Transverse colon (tissue), 4 donors: ENCODE measurements at regions not wholly inside any gene's neighbourhood (a gene's known extent, or its start where the extent isn't known, plus 50 kb on each side); places are given as distances from the start of the nearest gene placed in this dataset.

ENCODE experiments used
- EP300 ChIP-seq: sonication (generic); formaldehyde crosslinking; IDR thresholded peaks from one replicate; pipeline ENCODE4 v1.6.1; 2017; ENCODE audit warnings: antibody characterized with exemption, low read depth
- POLR2A ChIP-seq: fragments of 450-650 bp; IDR thresholded peaks from one replicate; pipeline ENCODE4 v1.6.1; 2016; ENCODE audit warnings: antibody characterized with exemption, mild to moderate bottlenecking, moderate library complexity
- POLR2AphosphoS5 ChIP-seq, 3 donors: sonication (generic); formaldehyde crosslinking; IDR thresholded peaks; one replicate each; pipeline ENCODE4 v1.6.1; 2016; ENCODE audit warnings: antibody characterized with exemption in 3 of 3
- TF ChIP-seq, protein P1 (sequence below), 5 experiments: fragments of 200-600 bp in 3 of 5; fragments of 450-650 bp in 2 of 5; sonication (generic) in 3 of 5; IDR thresholded peaks; 1 replicate in 2 of 5; 2 replicates in 3 of 5; pipeline ENCODE4 v1.5.1; 2016 to 2017; ENCODE audit warnings: antibody characterized with exemption in 5 of 5, inconsistent platforms in 3 of 5, mild to moderate bottlenecking in 2 of 5, moderate library complexity in 1 of 5

DNA sequence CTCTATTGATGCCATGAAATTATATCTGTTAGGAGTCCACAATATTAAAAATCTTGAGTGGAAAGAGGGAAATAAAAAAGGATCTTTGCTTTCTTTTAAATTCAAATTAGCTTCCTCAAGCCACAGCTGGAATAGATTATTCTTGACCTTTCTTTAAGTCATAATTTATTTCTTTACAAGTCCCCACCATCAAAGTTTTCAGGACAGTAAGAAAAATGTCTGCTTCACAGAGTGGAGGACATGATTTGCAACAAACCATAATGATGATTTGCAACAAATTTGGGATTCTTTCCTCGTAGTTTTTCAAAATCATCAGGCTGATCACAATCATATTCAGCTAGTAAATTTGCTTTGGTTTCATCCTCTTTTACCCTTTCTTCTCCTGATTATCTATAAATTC, 301.8 kb upstream of the NRIP1 start:
- TF ChIP-seq, protein P1, sequence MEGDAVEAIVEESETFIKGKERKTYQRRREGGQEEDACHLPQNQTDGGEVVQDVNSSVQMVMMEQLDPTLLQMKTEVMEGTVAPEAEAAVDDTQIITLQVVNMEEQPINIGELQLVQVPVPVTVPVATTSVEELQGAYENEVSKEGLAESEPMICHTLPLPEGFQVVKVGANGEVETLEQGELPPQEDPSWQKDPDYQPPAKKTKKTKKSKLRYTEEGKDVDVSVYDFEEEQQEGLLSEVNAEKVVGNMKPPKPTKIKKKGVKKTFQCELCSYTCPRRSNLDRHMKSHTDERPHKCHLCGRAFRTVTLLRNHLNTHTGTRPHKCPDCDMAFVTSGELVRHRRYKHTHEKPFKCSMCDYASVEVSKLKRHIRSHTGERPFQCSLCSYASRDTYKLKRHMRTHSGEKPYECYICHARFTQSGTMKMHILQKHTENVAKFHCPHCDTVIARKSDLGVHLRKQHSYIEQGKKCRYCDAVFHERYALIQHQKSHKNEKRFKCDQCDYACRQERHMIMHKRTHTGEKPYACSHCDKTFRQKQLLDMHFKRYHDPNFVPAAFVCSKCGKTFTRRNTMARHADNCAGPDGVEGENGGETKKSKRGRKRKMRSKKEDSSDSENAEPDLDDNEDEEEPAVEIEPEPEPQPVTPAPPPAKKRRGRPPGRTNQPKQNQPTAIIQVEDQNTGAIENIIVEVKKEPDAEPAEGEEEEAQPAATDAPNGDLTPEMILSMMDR (IDR thresholded peaks at IDR 0.05): no peak
- TF ChIP-seq POLR2A (no peak), POLR2AphosphoS5 (IDR thresholded peaks at IDR 0.05) (no peak), EP300 (no peak)
